Lower leg skin (tissue), 3 donors: ENCODE measurements at regions not wholly inside any gene's neighbourhood (a gene's known extent, or its start where the extent isn't known, plus 50 kb on each side); places are given as distances from the start of the nearest gene placed in this dataset.

Source experiments
- POLR2A ChIP-seq, 2 donors: fragments of 450-650 bp; IDR thresholded peaks; one replicate each; pipeline ENCODE4 v1.6.1; 2016 to 2017; ENCODE audit warnings: antibody characterized with exemption in 2 of 2, mild to moderate bottlenecking in 1 of 2, moderate library complexity in 1 of 2
- TF ChIP-seq, protein P1 (sequence below), 3 donors: fragments of 450-650 bp; IDR thresholded peaks; one replicate each; pipeline ENCODE4 v1.5.1; 2016; ENCODE audit warnings: antibody characterized with exemption in 3 of 3, mild to moderate bottlenecking in 3 of 3, moderate library complexity in 2 of 3

DNA sequence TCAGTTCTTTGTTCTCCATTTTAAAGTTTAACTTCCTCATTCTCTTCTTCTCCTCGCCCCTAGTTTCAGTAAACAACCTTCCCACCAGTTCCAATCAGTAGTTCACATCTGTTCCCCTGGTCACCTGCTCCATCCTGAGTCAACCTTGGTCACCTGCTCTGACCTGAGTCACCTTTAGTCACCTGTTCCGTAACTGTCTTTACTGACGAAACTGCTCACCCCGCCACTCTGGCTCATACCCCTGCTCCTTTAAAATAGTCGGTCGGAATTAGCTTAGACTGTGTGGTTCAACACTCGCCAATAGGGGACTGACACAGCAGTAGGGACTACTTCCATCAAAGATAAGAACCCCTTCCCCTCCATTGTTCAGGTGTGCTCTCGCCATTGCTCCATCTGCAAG is 76.3 kb upstream of the GPBP1 start:
- TF ChIP-seq, protein P1, sequence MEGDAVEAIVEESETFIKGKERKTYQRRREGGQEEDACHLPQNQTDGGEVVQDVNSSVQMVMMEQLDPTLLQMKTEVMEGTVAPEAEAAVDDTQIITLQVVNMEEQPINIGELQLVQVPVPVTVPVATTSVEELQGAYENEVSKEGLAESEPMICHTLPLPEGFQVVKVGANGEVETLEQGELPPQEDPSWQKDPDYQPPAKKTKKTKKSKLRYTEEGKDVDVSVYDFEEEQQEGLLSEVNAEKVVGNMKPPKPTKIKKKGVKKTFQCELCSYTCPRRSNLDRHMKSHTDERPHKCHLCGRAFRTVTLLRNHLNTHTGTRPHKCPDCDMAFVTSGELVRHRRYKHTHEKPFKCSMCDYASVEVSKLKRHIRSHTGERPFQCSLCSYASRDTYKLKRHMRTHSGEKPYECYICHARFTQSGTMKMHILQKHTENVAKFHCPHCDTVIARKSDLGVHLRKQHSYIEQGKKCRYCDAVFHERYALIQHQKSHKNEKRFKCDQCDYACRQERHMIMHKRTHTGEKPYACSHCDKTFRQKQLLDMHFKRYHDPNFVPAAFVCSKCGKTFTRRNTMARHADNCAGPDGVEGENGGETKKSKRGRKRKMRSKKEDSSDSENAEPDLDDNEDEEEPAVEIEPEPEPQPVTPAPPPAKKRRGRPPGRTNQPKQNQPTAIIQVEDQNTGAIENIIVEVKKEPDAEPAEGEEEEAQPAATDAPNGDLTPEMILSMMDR (IDR thresholded peaks at IDR 0.05): no peak
- no peak for TF ChIP-seq POLR2A (IDR thresholded peaks at IDR 0.05)
